DND-41 (cell line): ENCODE measurements at regions not wholly inside any gene's neighbourhood (a gene's known extent, or its start where the extent isn't known, plus 50 kb on each side); places are given as distances from the start of the nearest gene placed in this dataset.
A peak's percentile ranks its signal among the peaks of the same experiment; 100 is the strongest.

Experiments used
- EZH2 ChIP-seq: IDR thresholded peaks from 3 replicates; pipeline ENCODE4 v1.6.1; 2012; ENCODE audit warnings: borderline replicate concordance, low read depth, mild to moderate bottlenecking, moderate library complexity, low read length, inconsistent platforms; ENCODE audit not compliant: severe bottlenecking
- TF ChIP-seq, protein P1 (sequence below): IDR thresholded peaks from 2 replicates; pipeline ENCODE4 v1.5.1; 2012; ENCODE audit warnings: borderline replicate concordance, low read length, moderate library complexity, mild to moderate bottlenecking; ENCODE audit not compliant: poor library complexity, severe bottlenecking; ENCODE audit errors: extremely low read depth

DNA sequence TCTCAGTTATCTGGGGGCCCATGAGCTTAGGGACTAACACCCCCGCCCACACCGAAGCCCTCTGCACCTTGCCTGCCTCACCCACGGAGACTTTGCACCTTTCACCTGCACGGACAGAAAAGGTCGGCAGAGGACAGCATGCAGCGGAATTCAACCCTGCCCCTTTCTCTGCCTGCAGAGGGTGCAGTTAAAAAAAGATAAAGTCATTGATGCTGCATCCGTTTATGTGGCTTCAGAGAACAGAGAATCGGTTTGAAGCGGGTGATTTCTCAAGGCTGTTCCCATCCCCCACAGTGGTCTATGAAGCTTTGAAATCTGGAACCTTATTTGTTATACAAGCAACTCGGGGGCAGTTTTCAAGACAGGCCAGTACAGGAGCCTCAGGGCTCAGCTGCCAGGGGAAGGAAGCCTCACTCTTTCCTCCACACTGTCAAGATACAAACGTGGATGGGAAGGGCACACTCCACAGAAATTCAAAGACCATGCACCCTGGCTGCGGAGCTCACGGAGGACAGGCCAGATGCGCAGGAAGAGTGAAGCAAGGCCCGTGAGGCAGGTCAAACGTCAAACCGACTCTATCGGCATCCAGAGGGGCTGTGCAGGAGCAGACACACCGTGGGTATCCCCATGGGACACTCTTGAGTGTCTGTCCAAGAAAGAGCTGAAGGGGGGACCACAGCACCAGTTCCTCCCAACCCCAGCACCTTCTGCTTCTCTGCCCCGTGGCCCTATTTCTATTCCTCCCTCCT is 66.3 kb downstream of the INSIG1 start:
- TF ChIP-seq, protein P1, sequence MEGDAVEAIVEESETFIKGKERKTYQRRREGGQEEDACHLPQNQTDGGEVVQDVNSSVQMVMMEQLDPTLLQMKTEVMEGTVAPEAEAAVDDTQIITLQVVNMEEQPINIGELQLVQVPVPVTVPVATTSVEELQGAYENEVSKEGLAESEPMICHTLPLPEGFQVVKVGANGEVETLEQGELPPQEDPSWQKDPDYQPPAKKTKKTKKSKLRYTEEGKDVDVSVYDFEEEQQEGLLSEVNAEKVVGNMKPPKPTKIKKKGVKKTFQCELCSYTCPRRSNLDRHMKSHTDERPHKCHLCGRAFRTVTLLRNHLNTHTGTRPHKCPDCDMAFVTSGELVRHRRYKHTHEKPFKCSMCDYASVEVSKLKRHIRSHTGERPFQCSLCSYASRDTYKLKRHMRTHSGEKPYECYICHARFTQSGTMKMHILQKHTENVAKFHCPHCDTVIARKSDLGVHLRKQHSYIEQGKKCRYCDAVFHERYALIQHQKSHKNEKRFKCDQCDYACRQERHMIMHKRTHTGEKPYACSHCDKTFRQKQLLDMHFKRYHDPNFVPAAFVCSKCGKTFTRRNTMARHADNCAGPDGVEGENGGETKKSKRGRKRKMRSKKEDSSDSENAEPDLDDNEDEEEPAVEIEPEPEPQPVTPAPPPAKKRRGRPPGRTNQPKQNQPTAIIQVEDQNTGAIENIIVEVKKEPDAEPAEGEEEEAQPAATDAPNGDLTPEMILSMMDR: peak; percentile 35
- no peak for TF ChIP-seq EZH2
